HEK293T (cell line): ENCODE measurements at regions not wholly inside any gene's neighbourhood (a gene's known extent, or its start where the extent isn't known, plus 50 kb on each side); places are given as distances from the start of the nearest gene placed in this dataset.

ENCODE experiments used
- ARNT ChIP-seq: fragments of 450-650 bp; IDR thresholded peaks from 2 replicates; pipeline ENCODE4 v1.6.1; 2017; ENCODE audit warnings: mild to moderate bottlenecking
- FOXK2 ChIP-seq: fragments of 450-650 bp; IDR thresholded peaks from 2 replicates; pipeline ENCODE4 v1.6.1; 2016; ENCODE audit warnings: mild to moderate bottlenecking
- FOXM1 ChIP-seq: fragments of 450-650 bp; IDR thresholded peaks from 2 replicates; pipeline ENCODE4 v1.6.1; 2017; ENCODE audit warnings: mild to moderate bottlenecking, borderline replicate concordance
- TARDBP ChIP-seq: fragments of 450-650 bp; IDR thresholded peaks from 2 replicates; pipeline ENCODE4 v1.6.1; 2016

- no peak for TF ChIP-seq FOXK2
- no peak for TF ChIP-seq ARNT
- TF ChIP-seq FOXM1: no peak
- no peak for TF ChIP-seq TARDBP
Measured at GRCh38 chr1:80365359-80366021, 1359.0 kb upstream of the ADGRL4 start.
